ENCODE measurements at regions not wholly inside any gene's neighbourhood (a gene's known extent, or its start where the extent isn't known, plus 50 kb on each side); places are given as distances from the start of the nearest gene placed in this dataset.

DNA sequence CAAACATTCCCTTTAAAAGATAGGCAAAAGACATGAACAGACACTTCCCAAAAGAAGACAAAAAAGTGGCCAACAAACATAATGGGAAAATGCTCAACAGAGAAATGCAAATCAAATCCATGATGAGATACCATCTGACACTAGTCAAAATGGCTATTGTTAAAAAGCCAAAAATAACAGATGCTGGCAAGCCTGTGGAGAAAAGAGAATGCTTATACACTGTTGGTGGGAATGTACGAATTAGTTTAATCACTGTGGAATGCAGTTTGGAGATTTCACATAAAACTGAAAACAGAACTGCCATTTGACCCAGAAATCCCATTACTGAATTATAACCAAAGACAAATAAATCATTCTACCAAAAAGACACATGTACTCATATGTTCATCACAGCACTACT, 58.3 kb upstream of the WDR41 start:
- Histone ChIP-seq H3K4me3 (ENCODE audit: low read depth, low read length) (no peak overlapping the region), H3K9me3 (ENCODE audit: control insufficient read depth, insufficient read depth, low read depth, low read length) (no peaks in the 10 kb centered on the region), H3K4me1 (ENCODE audit: control insufficient read depth, insufficient read depth, low read length) (no peaks in the 10 kb centered on the region), H3K27ac (ENCODE audit: extremely low read depth, low read depth, low read length) (no peak overlapping the region), H3K36me3 (ENCODE audit: control insufficient read depth in 2 of 2, insufficient read depth in 1 of 2, low read length in 2 of 2) (no peaks in the 10 kb centered on the region)
- CTCF ChIA-PET = interaction anchor here (0.6 to 1.0 kb wide), 3 partner anchors 11 to 422 kb away, joined by 3 to 4 read pairs (median 3); no protein-coding TSS in a partner anchor
- POLR2A ChIA-PET = no interaction called here
- TF ChIP-seq WT1 (tag by site-specific recombination; IDR thresholded peaks at IDR 0.05) = no peak
- TF ChIP-seq, protein P1, sequence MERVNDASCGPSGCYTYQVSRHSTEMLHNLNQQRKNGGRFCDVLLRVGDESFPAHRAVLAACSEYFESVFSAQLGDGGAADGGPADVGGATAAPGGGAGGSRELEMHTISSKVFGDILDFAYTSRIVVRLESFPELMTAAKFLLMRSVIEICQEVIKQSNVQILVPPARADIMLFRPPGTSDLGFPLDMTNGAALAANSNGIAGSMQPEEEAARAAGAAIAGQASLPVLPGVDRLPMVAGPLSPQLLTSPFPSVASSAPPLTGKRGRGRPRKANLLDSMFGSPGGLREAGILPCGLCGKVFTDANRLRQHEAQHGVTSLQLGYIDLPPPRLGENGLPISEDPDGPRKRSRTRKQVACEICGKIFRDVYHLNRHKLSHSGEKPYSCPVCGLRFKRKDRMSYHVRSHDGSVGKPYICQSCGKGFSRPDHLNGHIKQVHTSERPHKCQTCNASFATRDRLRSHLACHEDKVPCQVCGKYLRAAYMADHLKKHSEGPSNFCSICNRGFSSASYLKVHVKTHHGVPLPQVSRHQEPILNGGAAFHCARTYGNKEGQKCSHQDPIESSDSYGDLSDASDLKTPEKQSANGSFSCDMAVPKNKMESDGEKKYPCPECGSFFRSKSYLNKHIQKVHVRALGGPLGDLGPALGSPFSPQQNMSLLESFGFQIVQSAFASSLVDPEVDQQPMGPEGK (tag by site-specific recombination; IDR thresholded peaks at IDR 0.05) = no peak
- no peak for TF ChIP-seq ZNF391 (tag by site-specific recombination; IDR thresholded peaks at IDR 0.05; ENCODE audit: borderline replicate concordance, low read depth)
- TF ChIP-seq, protein P2, sequence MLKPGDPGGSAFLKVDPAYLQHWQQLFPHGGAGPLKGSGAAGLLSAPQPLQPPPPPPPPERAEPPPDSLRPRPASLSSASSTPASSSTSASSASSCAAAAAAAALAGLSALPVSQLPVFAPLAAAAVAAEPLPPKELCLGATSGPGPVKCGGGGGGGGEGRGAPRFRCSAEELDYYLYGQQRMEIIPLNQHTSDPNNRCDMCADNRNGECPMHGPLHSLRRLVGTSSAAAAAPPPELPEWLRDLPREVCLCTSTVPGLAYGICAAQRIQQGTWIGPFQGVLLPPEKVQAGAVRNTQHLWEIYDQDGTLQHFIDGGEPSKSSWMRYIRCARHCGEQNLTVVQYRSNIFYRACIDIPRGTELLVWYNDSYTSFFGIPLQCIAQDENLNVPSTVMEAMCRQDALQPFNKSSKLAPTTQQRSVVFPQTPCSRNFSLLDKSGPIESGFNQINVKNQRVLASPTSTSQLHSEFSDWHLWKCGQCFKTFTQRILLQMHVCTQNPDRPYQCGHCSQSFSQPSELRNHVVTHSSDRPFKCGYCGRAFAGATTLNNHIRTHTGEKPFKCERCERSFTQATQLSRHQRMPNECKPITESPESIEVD (tag by site-specific recombination; IDR thresholded peaks at IDR 0.05) = no peak
- TF ChIP-seq, protein P3, sequence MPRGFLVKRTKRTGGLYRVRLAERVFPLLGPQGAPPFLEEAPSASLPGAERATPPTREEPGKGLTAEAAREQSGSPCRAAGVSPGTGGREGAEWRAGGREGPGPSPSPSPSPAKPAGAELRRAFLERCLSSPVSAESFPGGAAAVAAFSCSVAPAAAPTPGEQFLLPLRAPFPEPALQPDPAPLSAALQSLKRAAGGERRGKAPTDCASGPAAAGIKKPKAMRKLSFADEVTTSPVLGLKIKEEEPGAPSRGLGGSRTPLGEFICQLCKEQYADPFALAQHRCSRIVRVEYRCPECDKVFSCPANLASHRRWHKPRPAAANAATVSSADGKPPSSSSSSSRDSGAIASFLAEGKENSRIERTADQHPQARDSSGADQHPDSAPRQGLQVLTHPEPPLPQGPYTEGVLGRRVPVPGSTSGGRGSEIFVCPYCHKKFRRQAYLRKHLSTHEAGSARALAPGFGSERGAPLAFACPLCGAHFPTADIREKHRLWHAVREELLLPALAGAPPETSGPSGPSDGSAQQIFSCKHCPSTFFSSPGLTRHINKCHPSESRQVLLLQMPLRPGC (tag by site-specific recombination; IDR thresholded peaks at IDR 0.05) = no peak
- no peak for TF ChIP-seq ZNF16 (tag by site-specific recombination; IDR thresholded peaks at IDR 0.05; ENCODE audit: low read depth)
- TF ChIP-seq, protein P4, sequence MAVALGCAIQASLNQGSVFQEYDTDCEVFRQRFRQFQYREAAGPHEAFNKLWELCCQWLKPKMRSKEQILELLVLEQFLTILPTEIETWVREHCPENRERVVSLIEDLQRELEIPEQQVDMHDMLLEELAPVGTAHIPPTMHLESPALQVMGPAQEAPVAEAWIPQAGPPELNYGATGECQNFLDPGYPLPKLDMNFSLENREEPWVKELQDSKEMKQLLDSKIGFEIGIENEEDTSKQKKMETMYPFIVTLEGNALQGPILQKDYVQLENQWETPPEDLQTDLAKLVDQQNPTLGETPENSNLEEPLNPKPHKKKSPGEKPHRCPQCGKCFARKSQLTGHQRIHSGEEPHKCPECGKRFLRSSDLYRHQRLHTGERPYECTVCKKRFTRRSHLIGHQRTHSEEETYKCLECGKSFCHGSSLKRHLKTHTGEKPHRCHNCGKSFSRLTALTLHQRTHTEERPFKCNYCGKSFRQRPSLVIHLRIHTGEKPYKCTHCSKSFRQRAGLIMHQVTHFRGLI (tag by site-specific recombination; IDR thresholded peaks at IDR 0.05) = no peak
- no peak for TF ChIP-seq OVOL3 (tag by site-specific recombination; IDR thresholded peaks at IDR 0.05)
- TF ChIP-seq, protein P5, sequence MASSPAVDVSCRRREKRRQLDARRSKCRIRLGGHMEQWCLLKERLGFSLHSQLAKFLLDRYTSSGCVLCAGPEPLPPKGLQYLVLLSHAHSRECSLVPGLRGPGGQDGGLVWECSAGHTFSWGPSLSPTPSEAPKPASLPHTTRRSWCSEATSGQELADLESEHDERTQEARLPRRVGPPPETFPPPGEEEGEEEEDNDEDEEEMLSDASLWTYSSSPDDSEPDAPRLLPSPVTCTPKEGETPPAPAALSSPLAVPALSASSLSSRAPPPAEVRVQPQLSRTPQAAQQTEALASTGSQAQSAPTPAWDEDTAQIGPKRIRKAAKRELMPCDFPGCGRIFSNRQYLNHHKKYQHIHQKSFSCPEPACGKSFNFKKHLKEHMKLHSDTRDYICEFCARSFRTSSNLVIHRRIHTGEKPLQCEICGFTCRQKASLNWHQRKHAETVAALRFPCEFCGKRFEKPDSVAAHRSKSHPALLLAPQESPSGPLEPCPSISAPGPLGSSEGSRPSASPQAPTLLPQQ (tag by site-specific recombination; IDR thresholded peaks at IDR 0.05) = no peak

DNA sequence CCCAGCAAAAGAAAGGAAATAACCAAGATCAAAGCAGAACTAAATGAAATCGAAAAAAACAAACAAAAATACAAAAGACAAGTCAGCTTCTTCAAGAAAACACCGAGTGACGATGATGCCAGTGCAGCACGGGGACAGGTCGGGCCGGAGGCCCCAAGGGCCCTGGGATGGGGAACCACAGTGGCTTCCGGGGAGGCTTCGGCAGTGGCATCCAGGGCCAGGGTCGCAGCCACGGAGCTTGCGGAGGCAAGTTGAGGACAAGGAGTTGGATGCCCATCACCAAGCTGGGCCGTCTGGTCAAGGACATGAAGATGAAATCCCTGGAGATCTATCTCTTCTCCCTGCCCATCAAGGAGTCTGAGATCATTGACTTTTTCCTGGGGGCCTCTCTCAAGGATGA, 53.2 kb upstream of the WDR41 start:
- ChIA-PET POLR2A (no interaction called here), CTCF (no interaction called here)
- TF ChIP-seq, protein P6, sequence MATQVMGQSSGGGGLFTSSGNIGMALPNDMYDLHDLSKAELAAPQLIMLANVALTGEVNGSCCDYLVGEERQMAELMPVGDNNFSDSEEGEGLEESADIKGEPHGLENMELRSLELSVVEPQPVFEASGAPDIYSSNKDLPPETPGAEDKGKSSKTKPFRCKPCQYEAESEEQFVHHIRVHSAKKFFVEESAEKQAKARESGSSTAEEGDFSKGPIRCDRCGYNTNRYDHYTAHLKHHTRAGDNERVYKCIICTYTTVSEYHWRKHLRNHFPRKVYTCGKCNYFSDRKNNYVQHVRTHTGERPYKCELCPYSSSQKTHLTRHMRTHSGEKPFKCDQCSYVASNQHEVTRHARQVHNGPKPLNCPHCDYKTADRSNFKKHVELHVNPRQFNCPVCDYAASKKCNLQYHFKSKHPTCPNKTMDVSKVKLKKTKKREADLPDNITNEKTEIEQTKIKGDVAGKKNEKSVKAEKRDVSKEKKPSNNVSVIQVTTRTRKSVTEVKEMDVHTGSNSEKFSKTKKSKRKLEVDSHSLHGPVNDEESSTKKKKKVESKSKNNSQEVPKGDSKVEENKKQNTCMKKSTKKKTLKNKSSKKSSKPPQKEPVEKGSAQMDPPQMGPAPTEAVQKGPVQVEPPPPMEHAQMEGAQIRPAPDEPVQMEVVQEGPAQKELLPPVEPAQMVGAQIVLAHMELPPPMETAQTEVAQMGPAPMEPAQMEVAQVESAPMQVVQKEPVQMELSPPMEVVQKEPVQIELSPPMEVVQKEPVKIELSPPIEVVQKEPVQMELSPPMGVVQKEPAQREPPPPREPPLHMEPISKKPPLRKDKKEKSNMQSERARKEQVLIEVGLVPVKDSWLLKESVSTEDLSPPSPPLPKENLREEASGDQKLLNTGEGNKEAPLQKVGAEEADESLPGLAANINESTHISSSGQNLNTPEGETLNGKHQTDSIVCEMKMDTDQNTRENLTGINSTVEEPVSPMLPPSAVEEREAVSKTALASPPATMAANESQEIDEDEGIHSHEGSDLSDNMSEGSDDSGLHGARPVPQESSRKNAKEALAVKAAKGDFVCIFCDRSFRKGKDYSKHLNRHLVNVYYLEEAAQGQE (tag by site-specific recombination; IDR thresholded peaks at IDR 0.05) = no peak
- no peak for TF ChIP-seq GFI1B (tag by site-specific recombination; IDR thresholded peaks at IDR 0.05)
- TF ChIP-seq IKZF3 (tag by site-specific recombination; IDR thresholded peaks at IDR 0.05) = no peak
- TF ChIP-seq ZNF677 (tag by site-specific recombination; IDR thresholded peaks at IDR 0.05) = no peak
- TF ChIP-seq ZNF324 (tag by site-specific recombination; IDR thresholded peaks at IDR 0.05) = no peak
- no peak for TF ChIP-seq ZNF16 (tag by site-specific recombination; IDR thresholded peaks at IDR 0.05; ENCODE audit: low read depth)
- Histone ChIP-seq H3K27ac (ENCODE audit: extremely low read depth, low read depth, low read length) (no peak overlapping the region), H3K36me3 (ENCODE audit: control insufficient read depth in 2 of 2, insufficient read depth in 1 of 2, low read length in 2 of 2) (no peaks in the 10 kb centered on the region), H3K4me3 (ENCODE audit: low read depth, low read length) (no peak overlapping the region), H3K4me1 (ENCODE audit: control insufficient read depth, insufficient read depth, low read length) (no peaks in the 10 kb centered on the region), H3K9me3 (ENCODE audit: control insufficient read depth, insufficient read depth, low read depth, low read length) (no peaks in the 10 kb centered on the region)

Measured in HEK293 (cell line).